Activated naive CD4-positive, alpha-beta T cell treated with anti-CD3 and anti-CD28 coated beads, Interleukin-2, amount 10 ng/mL, durations not matched to agents 7 days and 5 days (primary cell): ENCODE measurements at regions not wholly inside any gene's neighbourhood (a gene's known extent, or its start where the extent isn't known, plus 50 kb on each side); places are given as distances from the start of the nearest gene placed in this dataset.

Experiments used
- CTCF ChIA-PET: fragments of 350-600 bp; sonication (Branson Sonifier 250); formaldehyde crosslinking; loops from one replicate; lab custom pipeline; 2021; ENCODE audit warnings: antibody characterized with exemption; lab: Charles Lee
- DNase-seq: peaks from one replicate; pipeline ENCODE4 v3.0.0-alpha.2; 2020
- H3K27ac Mint-ChIP-seq: one replicate; pipeline ENCODE4 v1.8.0; 2021; ENCODE audit warnings: mild to moderate bottlenecking, moderate library complexity, mixed read lengths
- H3K27me3 Mint-ChIP-seq: one replicate; pipeline ENCODE4 v1.8.0; 2021; ENCODE audit warnings: mild to moderate bottlenecking, mixed read lengths
- H3K36me3 Mint-ChIP-seq: one replicate; pipeline ENCODE4 v1.8.0; 2021; ENCODE audit warnings: mixed read lengths
- H3K4me1 Mint-ChIP-seq: one replicate; pipeline ENCODE4 v1.8.0; 2021; ENCODE audit warnings: mixed read lengths
- H3K4me3 Mint-ChIP-seq: one replicate; pipeline ENCODE4 v1.8.0; 2021; ENCODE audit warnings: mild to moderate bottlenecking, moderate library complexity, mixed read lengths
- H3K9me3 Mint-ChIP-seq: one replicate; pipeline ENCODE4 v1.8.0; 2021; ENCODE audit warnings: mixed read lengths

DNA sequence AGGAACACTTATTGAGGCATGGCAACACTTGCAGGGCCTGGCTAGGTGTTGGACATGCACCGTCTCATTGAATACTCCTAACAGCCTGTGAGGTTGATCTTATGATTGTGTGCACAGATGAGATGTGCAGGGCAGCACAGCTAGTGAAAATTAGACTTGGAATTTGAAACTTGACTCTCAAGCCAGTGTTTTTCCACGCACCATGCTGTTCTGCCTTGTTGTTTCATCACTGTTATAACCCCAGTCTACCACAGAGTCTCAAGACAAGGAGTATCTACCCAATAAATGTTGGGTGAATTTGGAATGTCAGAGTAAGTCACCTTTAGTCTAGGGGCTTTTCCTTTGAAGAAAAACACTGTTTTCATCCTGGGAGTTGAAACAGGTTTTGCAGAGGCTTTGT, 55.8 kb upstream of the LRIG3 start:
- no peak for DNase-seq
- no peaks in the 10 kb centered on the region for H3K9me3 Mint-ChIP-seq
- no peak overlapping the region for H3K27ac Mint-ChIP-seq
- CTCF ChIA-PET: no interaction called here
- no peaks in the 10 kb centered on the region for H3K36me3 Mint-ChIP-seq
- H3K4me3 Mint-ChIP-seq: no peak overlapping the region
- no peaks in the 10 kb centered on the region for H3K27me3 Mint-ChIP-seq
- no peaks in the 10 kb centered on the region for H3K4me1 Mint-ChIP-seq
